ENCODE measurements at regions not wholly inside any gene's neighbourhood (a gene's known extent, or its start where the extent isn't known, plus 50 kb on each side); places are given as distances from the start of the nearest gene placed in this dataset.

GRCh38 chr14:43056106-43056505, 1449.4 kb downstream of the LRFN5 start:
- H3K4me3 ChIP-seq = no peak overlapping the region
- 35 to 65% (median 49%) methylated on average over 1 of the region's 1 CpG for WGBS, 5 donors
- H3K9me3 ChIP-seq = peaks cover 0 to 6% (median 0%) of the 10 kb centered on the region in 8 donors
- no peaks in the 10 kb centered on the region for H3K27me3 ChIP-seq (replicated peaks in 1 of 7)
- no peak for DNase-seq
- intact Hi-C loops (cut with DNase I; ENCODE audit: low total_unique reads) = no loop called here
- TF ChIP-seq POLR2A (IDR thresholded peaks at IDR 0.05) (no peak), POLR2AphosphoS5 (IDR thresholded peaks at IDR 0.05) (no peak), CTCF (IDR thresholded peaks at IDR 0.05 in 8 of 11, conservative IDR thresholded peaks at IDR 0.05 in 3 of 11) (no peak)
- no peak overlapping the region for H3K27ac ChIP-seq
- H3K4me1 ChIP-seq = no peaks in the 10 kb centered on the region
- H3K36me3 ChIP-seq = no peaks in the 10 kb centered on the region

- no peaks in the 10 kb centered on the region for H3K36me3 ChIP-seq
- intact Hi-C loops (cut with DNase I; ENCODE audit: low total_unique reads) = no loop called here
- no peak for DNase-seq
These were observed 1446.2 kb downstream of the LRFN5 start for GRCh38 chr14:43052897-43053296.

GRCh38 chr14:43043850-43044249, 1437.2 kb downstream of the LRFN5 start:
- H3K4me3 ChIP-seq = no peak overlapping the region
- intact Hi-C loops (cut with DNase I; ENCODE audit: low total_unique reads) = no loop called here
- H3K27ac ChIP-seq = no peak overlapping the region
- no peak for DNase-seq
- no peaks in the 10 kb centered on the region for H3K9me3 ChIP-seq
- TF ChIP-seq POLR2AphosphoS5 (IDR thresholded peaks at IDR 0.05) (no peak), CTCF (IDR thresholded peaks at IDR 0.05 in 8 of 11, conservative IDR thresholded peaks at IDR 0.05 in 3 of 11) (no peak), POLR2A (IDR thresholded peaks at IDR 0.05) (no peak)
- H3K4me1 ChIP-seq = no peaks in the 10 kb centered on the region
- H3K27me3 ChIP-seq (replicated peaks in 1 of 7) = no peaks in the 10 kb centered on the region
- H3K36me3 ChIP-seq = no peaks in the 10 kb centered on the region

More at GRCh38 chr14:43052897-43053296, 1446.2 kb downstream of the LRFN5 start:
- WGBS, 5 donors = 77 to 98% (median 88%) methylated on average over 1 of the region's 1 CpG
- H3K4me3 ChIP-seq = no peak overlapping the region
- H3K9me3 ChIP-seq = no peaks in the 10 kb centered on the region
- no peaks in the 10 kb centered on the region for H3K4me1 ChIP-seq
- TF ChIP-seq POLR2AphosphoS5 (IDR thresholded peaks at IDR 0.05) = no peak
- no peak for TF ChIP-seq POLR2A (IDR thresholded peaks at IDR 0.05)
- TF ChIP-seq CTCF (IDR thresholded peaks at IDR 0.05 in 8 of 11, conservative IDR thresholded peaks at IDR 0.05 in 3 of 11) = no peak
- no peak overlapping the region for H3K27ac ChIP-seq
- no peaks in the 10 kb centered on the region for H3K27me3 ChIP-seq (replicated peaks in 1 of 7)

DNA sequence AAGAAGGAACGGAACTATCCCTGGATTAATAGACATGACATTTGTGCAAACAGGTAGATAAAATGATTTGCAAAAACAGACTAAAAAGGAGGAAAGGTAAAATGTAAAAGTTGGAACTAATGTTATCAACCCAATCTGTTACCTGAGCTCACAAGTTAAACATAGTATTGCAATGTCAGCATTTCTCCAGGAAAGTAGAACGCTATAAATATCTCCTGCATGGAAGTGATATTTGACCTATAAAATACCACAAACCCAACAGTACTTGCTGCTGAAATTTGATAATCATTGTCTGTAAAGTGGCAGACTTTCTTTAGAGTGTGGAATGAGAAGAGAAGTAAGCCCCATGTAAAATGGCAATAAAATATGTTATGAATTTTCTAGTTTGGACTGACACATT, 1435.7 kb downstream of the LRFN5 start:
- no peak overlapping the region for H3K4me3 ChIP-seq
- H3K4me1 ChIP-seq = no peaks in the 10 kb centered on the region
- DNase-seq = no peak
- no peaks in the 10 kb centered on the region for H3K27me3 ChIP-seq (replicated peaks in 1 of 7)
- H3K9me3 ChIP-seq = no peaks in the 10 kb centered on the region
- WGBS, 5 donors = 14 to 27% (median 17%) methylated on average over 2 of the region's 2 CpGs
- H3K27ac ChIP-seq = no peak overlapping the region
- TF ChIP-seq CTCF (IDR thresholded peaks at IDR 0.05 in 8 of 11, conservative IDR thresholded peaks at IDR 0.05 in 3 of 11) (no peak), POLR2AphosphoS5 (IDR thresholded peaks at IDR 0.05) (no peak), POLR2A (IDR thresholded peaks at IDR 0.05) (no peak)
- no peaks in the 10 kb centered on the region for H3K36me3 ChIP-seq
- intact Hi-C loops (cut with DNase I; ENCODE audit: low total_unique reads) = no loop called here

Data from spleen (tissue), 11 donors.